ENCODE measurements at regions not wholly inside any gene's neighbourhood (a gene's known extent, or its start where the extent isn't known, plus 50 kb on each side); places are given as distances from the start of the nearest gene placed in this dataset.

DNA sequence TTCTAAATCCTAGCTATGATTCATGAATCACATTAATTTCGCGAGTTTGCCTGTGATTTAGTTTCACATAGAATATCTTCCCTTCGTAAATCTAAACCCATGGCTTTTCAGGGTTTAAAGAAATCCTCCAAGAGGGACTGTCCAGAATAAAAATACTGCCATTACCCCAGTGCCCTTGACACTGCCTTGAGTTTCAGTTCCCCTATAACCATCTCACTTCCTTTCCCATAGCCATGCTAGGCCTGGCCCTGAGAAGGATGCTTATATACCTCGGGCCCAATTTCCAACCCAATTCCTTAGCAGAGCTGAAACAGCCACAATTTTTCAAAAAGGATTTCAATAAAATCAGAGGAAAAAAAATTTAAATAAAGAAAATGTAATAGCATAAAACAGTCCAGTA, 697.3 kb downstream of the FRK start:
- Mint-ChIP-seq H3K4me3 (no peak overlapping the region), H3K4me1 (ENCODE audit: low read depth) (no peaks in the 10 kb centered on the region), H3K27me3 (no peaks in the 10 kb centered on the region), H3K36me3 (ENCODE audit: low read depth) (no peaks in the 10 kb centered on the region), H3K27ac (no peak overlapping the region), H3K9me3 (peaks cover 11% of the 10 kb centered on the region)
- ATAC-seq, result no peak
- no peak for DNase-seq
- ChIA-PET CTCF (no interaction called here), POLR2A (no interaction called here)
- no peak for TF ChIP-seq CTCF (IDR thresholded peaks at IDR 0.05)
- intact Hi-C loops (cut with micrococcal nuclease), result no loop called here

DNA sequence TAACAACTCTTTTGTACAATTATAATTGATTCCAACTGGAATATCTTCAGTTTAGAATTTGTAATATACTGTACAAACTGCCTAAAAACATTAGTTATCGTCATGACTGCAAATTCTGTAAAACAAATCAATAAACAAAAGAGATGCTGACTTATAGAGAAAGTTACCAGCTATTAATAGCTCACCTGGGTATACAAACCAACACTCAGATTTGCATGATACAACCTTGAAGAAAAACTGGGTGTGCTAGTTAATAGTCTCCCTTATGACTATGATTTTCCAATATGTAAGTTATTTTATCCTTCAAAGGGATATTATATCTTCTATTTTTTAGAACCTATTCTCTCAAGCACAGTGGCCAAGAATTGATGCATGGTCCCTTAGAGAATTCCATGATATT, 698.5 kb downstream of the FRK start:
- CTCF ChIA-PET, result no interaction called here
- no peak overlapping the region for H3K4me3 Mint-ChIP-seq
- H3K4me1 Mint-ChIP-seq (ENCODE audit: low read depth), result no peaks in the 10 kb centered on the region
- no peaks in the 10 kb centered on the region for H3K36me3 Mint-ChIP-seq (ENCODE audit: low read depth)
- peaks cover 9% of the 10 kb centered on the region for H3K9me3 Mint-ChIP-seq
- H3K27ac Mint-ChIP-seq, result no peak overlapping the region
- no peak for TF ChIP-seq CTCF (IDR thresholded peaks at IDR 0.05)
- H3K27me3 Mint-ChIP-seq, result no peaks in the 10 kb centered on the region
- no peak for DNase-seq
- ATAC-seq, result no peak
- POLR2A ChIA-PET, result no interaction called here
- intact Hi-C loops (cut with micrococcal nuclease), result no loop called here

DNA sequence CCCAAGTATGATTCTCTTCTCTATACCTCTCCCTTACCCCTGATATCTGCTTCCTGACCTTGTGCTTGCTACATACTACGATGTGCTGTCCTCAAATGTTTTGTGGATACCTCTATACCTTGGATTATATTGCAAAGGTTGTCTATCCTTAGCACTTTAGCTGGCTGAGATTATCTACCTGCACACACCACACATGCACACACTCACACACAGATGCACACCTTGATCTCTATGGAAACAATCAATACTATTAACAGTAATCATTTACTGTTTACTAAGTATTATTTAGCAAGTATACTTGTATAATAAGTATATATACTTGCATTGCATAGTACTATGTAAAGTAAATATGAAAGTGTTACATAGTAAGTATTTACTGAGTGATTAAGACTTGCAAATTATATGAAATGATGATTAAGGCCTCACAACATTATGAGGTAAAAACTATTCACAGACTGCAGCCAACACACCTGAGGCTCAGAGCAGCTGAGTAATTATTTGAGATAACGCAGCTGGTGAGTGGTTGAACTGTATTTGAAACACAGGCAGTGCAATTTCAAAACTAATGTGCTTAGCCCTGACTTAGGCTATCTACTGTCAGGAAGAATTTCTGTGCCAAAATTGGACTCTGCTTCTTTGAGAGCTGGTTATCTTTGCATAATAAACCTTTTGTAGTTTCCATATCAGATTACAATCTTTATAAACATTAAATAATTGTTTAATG, 699.9 kb downstream of the FRK start:
- Mint-ChIP-seq H3K4me3 (no peak overlapping the region), H3K27me3 (no peaks in the 10 kb centered on the region), H3K36me3 (ENCODE audit: low read depth) (no peaks in the 10 kb centered on the region), H3K27ac (no peak overlapping the region), H3K9me3 (peaks cover 4% of the 10 kb centered on the region), H3K4me1 (ENCODE audit: low read depth) (no peaks in the 10 kb centered on the region)
- no peak for ATAC-seq
- ChIA-PET CTCF (no interaction called here), POLR2A (no interaction called here)
- no peak for TF ChIP-seq CTCF (IDR thresholded peaks at IDR 0.05)
- no peak for DNase-seq
- intact Hi-C loops (cut with micrococcal nuclease), result no loop called here

GRCh38 chr6:115358616-115359015, 702.1 kb downstream of the FRK start:
- TF ChIP-seq CTCF (IDR thresholded peaks at IDR 0.05), result no peak
- ATAC-seq (no peak), DNase-seq (no peak)
- no peak overlapping the region for H3K27ac Mint-ChIP-seq
- H3K27me3 Mint-ChIP-seq, result no peaks in the 10 kb centered on the region
- CTCF ChIA-PET, result no interaction called here
- intact Hi-C loops (cut with micrococcal nuclease), result no loop called here
- POLR2A ChIA-PET, result no interaction called here
- H3K9me3 Mint-ChIP-seq, result peaks cover 3% of the 10 kb centered on the region
- no peaks in the 10 kb centered on the region for H3K4me1 Mint-ChIP-seq (ENCODE audit: low read depth)
- no peak overlapping the region for H3K4me3 Mint-ChIP-seq
- no peaks in the 10 kb centered on the region for H3K36me3 Mint-ChIP-seq (ENCODE audit: low read depth)

- no peaks in the 10 kb centered on the region for H3K27me3 Mint-ChIP-seq
- no peak overlapping the region for H3K4me3 Mint-ChIP-seq
- CTCF ChIA-PET, result no interaction called here
- intact Hi-C loops (cut with micrococcal nuclease), result no loop called here
- TF ChIP-seq CTCF (IDR thresholded peaks at IDR 0.05), result no peak
- POLR2A ChIA-PET, result no interaction called here
- no peaks in the 10 kb centered on the region for H3K36me3 Mint-ChIP-seq (ENCODE audit: low read depth)
- H3K9me3 Mint-ChIP-seq, result peaks cover 3% of the 10 kb centered on the region
- DNase-seq (no peak), ATAC-seq (no peak)
- no peaks in the 10 kb centered on the region for H3K4me1 Mint-ChIP-seq (ENCODE audit: low read depth)
- no peak overlapping the region for H3K27ac Mint-ChIP-seq
Observed at GRCh38 chr6:115356371-115356770, 704.3 kb downstream of the FRK start.
